Left ventricle myocardium superior (tissue), 1 donor: ENCODE measurements at regions not wholly inside any gene's neighbourhood (a gene's known extent, or its start where the extent isn't known, plus 50 kb on each side); places are given as distances from the start of the nearest gene placed in this dataset.

Experiments
- ATAC-seq: fragments of 200-7000 bp; cut with Tn5 transposase; one replicate; pipeline ENCODE4 v1.9.1; 2020; ENCODE audit warnings: mild to moderate bottlenecking, moderate library complexity
- DNase-seq: peaks from one replicate; pipeline ENCODE4 v3.0.0-alpha.2; 2020
- intact Hi-C: fragments of 100-400 bp; cut with micrococcal nuclease; formaldehyde crosslinking; loops from one replicate; pipeline ENCODE4 v1.11.0; 2022
- donor health status: DM: no; HTN: yes; CAD: no; lungs with severe emphysema.

DNA sequence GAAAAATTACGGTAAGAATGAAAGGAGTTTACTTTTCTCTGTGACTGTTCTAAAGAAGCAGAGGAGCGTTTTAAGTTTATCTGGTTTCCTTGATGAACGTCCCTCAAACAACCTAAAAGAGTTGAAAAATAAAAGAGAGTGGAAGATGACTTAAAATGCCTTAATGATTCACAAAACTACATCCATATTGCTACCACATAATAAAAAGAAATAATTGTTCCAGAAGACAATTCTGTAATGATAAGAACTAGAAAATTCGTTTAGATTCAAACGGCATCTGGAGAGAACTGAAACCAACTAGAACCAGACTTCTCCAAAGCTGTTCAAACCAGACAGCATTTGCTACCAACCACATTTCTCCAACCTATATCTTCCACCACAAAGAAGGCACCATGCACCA, 68.1 kb downstream of the TEKT4 start:
- DNase-seq = no peak
- ATAC-seq = no peak
- intact Hi-C loops = no loop called here

DNA sequence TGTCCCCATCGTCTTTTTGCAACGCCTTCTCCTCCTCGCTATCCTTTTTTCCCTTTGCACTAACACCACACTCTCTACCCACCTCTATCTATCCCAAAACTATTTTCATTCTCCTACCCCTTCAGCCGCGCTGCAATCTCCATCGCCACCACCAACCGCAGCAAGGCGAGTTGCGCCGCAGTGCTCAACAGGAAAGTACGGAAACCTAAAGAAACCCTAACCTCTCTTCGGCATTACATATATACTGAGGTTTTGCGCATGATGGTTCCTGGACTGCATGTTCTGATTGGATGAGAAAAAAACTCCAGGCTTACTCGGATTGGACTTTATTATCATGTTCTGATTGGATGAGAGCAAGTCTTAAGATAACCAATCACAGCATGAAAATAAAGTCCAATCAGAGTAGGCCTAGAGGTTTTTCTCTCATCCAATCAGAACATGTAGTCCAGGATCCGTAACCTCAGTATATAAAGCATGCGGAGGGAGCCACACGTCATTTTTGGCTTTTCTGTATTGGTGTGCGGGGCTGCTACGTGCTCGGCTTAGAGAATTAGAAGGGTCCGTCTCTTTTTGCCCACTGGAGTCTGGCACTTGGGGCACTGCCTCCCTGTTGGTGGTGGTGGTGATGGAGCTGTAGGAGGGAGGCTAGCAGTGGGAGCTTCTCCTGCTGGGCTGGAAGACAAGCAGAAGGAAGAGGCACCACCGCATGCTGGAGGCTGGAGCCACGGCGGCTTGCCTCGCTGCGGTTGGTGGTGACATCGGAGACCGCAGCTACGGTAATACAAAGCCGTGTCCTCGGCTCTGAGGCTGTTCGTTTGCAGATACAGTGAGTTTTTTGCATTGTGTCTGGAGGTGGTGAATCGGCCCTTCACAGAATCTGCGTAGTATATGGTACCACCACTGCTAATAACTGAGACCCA, 76.1 kb downstream of the TEKT4 start:
- intact Hi-C loops = no loop called here
- ATAC-seq = no peak
- no peak for DNase-seq

DNA sequence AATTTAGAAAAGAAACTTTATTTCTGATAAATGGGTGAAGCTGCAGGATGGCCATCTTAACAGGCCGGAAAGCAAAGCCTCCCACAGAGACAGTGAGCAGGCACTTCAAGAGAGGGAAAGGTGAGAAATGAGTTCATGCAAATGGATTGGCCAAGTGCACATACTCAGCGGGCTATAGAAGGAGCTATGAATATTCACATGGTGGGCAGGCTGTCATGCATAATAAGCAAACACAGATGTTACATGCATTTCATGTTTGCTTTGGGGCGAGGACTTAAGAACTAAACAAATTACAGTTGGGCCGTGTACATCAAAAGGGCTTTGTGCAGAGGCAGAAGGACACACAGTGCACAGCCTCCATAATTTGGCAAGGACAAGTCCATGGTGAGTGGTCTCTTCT, 69.8 kb upstream of the MAL start:
- DNase-seq = no peak
- intact Hi-C loops = no loop called here
- ATAC-seq = no peak

DNA sequence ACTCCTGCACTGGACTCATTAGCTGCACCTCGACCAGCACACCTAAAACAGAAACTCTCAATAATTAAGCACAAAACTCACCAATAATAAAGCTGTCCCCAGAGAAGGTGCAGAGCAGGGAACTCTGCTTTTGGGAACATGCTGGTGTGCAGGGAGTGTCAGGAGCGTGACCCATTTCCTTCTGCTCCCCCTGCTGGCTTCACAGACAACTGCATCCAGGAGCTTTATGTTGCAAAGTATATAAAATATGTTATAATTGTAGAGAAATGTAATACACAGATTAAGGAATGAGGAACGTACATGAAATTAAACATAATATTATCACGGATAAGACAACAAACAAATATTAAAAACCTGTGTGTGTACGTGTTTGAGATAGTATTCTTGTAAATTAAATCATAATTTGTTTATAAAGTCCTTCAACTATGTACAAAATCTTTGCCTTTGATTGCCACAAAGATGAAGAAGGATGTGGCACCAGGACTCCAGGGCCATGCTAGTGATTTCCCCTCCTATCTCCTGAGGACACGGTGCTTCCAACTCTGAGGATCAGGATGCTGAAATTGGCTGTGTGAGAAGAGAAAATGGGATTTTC, 68.6 kb upstream of the MAL start:
- intact Hi-C loops = no loop called here
- DNase-seq (peak; percentile 32), ATAC-seq (no peak)

DNA sequence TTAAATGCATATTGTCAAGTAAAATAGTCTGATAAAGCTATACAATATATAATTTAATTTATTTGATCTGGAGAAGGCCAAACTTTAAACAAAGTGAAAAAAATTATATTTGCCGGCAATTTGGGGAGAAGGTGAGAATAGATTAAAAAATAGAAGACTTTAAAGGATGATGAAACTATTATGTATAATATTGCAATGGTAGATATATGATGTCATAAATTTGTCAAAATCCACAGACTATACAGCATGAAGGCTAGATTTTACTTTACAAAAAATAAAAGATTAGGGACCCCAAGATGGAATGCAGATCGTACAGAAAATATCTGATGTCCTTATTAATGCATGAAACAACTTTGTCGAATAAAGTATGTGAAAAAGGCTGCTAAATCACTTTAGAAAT, 67.3 kb upstream of the MAL start:
- intact Hi-C loops = no loop called here
- ATAC-seq = no peak
- DNase-seq = no peak

DNA sequence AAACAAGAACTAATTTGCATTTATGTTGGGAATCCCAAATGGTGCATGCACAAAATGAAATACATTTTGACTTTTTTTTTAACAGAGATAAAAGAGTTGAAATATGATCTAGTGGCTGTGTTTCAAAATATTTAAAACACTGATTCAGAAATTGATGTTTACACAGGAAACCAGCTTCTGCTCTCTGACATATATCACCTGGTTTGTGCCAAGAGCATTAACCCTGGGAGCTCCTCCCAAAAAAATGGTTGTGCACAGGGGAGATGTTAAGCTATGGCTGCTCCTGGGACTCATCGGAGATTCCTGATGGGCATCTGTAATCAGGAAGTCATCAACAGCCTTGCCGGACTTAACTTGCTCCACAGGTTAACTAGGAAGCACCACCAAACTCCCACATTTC, 65.2 kb upstream of the MAL start:
- ATAC-seq (no peak), DNase-seq (no peak)
- intact Hi-C loops = no loop called here

DNA sequence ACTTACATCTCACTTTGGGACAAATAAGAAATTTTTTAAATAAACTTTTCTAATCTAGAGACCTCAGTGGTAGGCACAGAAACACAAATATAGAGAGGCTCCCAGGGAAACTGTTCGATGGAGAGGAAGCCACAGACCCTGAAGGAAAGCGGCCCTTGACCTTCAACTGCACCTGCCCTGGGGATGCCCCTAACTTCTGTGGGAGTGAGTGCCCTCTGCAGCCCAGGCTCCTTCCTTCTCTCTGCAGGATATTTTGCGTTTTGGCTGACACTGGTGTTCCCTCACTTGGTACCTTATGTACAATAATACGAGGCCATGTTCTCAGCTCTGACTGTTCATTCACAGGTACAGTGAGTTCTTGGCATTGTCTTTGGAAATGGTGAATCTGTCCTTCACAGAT, 64.8 kb upstream of the MAL start:
- DNase-seq (no peak), ATAC-seq (no peak)
- intact Hi-C loops = no loop called here

DNA sequence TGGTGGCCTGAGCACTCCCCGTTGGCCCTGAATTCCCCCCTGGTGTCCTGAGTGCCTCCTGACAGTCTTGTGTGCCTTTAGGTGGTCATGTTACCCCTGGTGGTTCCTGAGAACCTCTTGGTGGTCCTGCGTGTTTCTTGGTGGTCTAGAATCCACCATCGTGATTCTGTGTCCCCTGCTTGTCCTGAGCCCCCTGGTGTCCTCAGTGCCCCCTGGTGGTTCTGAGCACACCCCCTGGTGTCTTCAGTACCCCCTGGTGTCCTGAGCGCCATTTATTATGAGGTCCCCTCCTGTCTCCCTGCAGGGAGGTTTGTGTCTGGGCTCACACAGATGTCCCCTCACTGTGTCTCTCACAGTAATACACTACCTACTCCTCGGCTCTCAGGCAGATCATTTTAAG, 61.3 kb upstream of the MAL start:
- no peak for DNase-seq
- ATAC-seq = no peak
- intact Hi-C loops = no loop called here

DNA sequence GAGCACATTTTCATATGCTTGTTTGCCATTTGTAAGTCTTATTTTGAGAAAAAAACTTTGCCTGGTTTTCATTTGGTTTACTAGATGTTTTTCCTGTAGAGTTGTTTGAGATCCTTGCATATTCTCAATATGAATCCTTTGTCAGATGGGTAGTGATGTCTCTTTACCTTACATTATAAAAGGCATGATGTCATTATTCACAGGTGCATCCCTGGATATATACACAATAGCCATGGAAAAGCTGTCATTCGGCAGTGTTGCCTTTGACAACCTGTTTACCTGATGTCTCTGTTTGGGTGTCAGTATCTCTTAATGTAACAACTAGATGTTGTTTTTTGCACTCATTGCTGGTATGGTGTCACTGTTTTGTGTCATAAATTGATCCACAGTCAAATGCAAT, 58.8 kb upstream of the MAL start:
- DNase-seq (no peak), ATAC-seq (no peak)
- intact Hi-C loops = no loop called here

DNA sequence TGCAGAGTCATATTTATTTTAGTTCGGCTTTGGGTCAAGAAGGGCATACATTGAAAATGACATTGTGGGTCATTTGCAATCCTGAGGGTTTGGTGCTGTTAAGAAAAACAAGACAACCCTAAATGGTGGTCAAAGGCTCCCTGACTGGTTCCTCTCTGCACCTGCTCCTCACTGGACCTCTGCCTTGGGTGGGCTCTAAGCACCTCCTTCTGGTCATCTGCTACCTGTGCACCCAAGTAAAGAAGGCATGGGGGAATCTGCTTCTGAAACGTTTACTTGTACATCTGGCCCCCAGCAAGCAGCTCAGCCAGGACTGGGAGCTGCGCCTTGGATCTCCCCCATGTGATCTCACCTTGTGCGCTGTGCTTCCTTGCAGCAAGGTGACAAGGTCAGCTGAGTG, 55.2 kb upstream of the MAL start:
- intact Hi-C loops = no loop called here
- DNase-seq = no peak
- ATAC-seq = no peak
